HG03108 (cell line): ENCODE measurements at regions not wholly inside any gene's neighbourhood (a gene's known extent, or its start where the extent isn't known, plus 50 kb on each side); places are given as distances from the start of the nearest gene placed in this dataset.

Source experiments
- ATAC-seq: cut with Tn5 transposase; IDR thresholded peaks from one replicate; pipeline ENCODE4 v1.9.1; 2021; ENCODE audit warnings: moderate library complexity; ENCODE audit not compliant: unreplicated experiment

DNA sequence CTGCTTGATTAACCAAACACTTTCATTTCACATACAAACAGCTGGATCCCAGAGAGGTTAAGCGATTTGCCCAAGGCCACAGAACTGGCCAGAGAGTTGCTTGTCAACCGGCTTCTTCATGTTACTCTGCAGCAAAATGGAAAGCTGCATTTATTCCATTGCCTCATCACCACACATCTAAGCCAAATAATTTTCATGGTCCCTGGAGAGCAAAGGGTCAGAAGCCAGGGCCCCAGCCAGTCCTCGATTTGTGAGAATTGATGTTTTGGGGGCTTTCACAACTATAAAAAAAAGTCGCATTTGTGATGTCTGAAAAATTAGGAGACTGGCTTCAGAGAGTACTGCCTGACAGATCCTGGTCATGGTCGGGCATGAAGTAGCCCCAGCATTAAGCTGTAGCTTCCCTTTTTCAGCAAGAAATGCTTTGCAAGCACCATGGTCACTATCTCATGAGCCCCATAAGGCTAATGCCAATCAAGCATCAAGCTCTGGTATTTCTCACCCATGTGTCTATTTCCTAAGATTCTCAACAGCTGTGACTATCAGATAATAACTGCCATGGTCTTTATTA, 95.8 kb downstream of the BANF2 start:
- ATAC-seq = no peak

DNA sequence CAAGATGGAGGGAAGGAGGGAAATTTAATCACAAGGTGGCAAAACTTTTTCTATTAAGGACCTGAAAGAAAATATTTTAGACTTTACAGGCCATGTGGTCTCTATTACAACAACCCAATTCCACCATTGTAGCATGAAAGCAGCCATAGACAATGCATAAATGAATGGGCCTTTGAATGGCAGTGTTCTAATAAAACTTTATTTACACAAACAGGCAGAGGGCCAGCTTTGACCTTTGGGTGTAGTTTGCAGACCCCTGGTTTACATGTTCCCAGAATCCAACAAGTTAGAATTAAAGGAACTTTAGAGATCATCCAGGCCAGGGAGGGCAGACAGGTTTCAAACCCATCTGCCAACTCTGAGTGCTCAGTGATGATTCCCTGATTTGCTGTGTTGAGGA, 95.2 kb downstream of the BANF2 start:
- ATAC-seq = no peak

DNA sequence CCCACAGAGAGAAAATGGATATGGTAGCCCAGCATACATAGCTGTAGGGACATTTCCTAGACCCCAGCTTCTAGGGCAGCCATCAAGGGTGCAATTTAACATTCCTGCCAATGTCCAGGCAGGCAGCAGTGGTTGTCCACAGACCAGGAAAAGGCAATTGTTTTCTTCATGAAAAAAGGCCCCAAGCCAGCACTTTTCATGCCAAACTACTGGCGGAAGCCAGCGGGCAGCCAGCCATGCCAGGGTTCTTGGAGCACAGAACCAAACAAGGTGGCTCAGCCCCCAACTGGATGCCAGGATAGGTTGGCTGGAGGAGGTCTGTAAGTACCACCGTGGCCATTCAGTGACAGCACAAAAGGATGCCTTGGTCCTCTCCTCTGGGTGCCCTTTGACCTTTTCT, 94.6 kb downstream of the BANF2 start:
- ATAC-seq = no peak

DNA sequence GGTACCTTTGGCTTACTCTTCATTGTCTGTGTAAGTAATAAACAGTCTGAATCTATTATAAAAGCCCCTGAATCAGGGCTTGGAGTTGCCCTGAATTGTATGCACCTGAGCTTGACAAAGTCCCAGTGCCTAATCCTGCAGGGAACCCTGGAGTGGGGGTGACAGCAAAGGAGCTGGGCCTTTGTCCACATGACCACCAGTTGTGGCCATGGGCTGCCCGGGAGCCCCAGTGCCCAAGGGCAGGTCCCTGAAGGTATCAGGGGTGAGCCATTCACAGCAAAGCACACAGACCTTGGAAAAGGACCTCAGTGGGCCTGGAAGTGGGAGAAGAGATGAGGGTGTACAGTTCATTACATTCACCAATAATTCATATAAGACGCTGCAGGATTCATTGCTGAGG, 94.2 kb downstream of the BANF2 start:
- ATAC-seq = no peak

DNA sequence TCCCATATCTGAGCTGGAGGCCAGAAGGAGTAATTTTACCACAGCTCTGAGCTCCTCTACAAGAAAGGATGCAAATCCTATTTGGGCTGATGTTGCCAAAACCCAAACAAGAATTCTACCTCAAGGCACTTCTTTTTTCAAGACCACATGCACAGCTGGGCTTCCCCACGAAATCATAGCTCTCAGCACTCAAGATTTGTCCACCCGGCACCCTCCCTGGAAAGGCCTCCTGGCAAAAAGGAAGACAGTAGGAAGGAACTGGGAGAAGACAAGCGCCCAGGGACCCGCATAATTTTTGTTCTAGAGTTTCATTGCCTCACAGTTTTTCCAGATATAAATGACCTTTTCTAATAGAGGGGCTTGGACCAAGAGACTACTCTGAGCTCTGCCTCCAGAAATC, 90.5 kb downstream of the BANF2 start:
- ATAC-seq = no peak

DNA sequence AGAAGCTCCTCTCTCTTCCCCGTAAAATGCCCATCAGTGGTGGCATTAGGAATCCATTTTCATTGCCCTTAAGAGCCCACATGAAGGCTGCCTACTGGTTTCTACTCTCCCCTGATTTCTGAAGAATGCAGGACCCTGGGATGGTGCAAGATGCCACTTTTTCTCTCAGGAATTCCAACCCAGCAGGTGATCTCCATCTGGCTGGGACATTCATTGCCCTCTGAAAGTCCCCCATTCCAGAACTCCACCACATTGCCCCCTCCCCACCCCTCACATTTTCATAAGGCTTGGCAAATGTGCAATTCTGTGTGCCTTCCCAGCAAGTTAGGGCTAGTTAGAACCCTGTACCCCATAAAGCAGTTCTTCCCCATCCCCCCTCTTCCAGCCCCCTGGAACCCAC, 88.0 kb downstream of the BANF2 start:
- no peak for ATAC-seq

DNA sequence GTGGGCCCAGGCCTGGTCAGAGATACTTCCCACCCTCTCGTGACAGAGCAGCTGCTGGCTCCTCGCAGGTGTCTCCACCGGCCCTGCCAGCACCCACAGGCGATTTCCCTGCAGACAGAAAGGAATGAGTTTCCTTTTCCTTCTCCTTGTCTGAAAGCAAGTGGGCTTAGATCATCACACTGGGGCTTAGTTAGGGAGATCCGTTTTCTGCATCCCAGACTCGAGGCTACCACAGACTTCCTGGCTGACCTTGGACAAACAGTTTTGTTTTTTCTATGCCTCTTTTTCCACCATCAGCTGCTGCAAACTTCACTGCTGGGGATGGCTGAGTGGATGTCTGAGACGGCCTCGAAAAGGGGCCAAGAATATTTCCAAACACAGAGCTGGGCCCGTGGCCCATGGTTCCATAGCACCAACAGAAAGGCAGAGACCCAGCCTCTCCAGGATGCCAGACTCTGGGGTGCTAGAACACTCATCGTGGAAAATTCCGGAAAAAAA, 86.5 kb downstream of the BANF2 start:
- ATAC-seq = no peak
